IMR-90 (cell line): ENCODE measurements at regions not wholly inside any gene's neighbourhood (a gene's known extent, or its start where the extent isn't known, plus 50 kb on each side); places are given as distances from the start of the nearest gene placed in this dataset.

Experiments used
- ATAC-seq: fragments of 200-7000 bp; cut with Tn5 transposase; 2 replicates; pipeline ENCODE4 v1.9.1; 2020; ENCODE audit warnings: low read depth, mild to moderate bottlenecking, moderate library complexity
- BruUV-seq: library from RNA; stranded (reverse); fragments of 400-500 nt; replicated peaks from 2 replicates; lab custom pipeline; 2021; lab: Mats Ljungman, UMichigan
- CTCF ChIA-PET: fragments of 300-600 bp; formaldehyde crosslinking; extraction: SDS; loops from one replicate; lab custom pipeline; 2021; ENCODE audit warnings: antibody characterized with exemption; lab: Yijun Ruan, JAX
- POLR2A ChIA-PET: fragments of 300-600 bp; sonication (Branson Sonifier 250); formaldehyde crosslinking; loops from one replicate; lab custom pipeline; 2022; ENCODE audit warnings: antibody characterized with exemption; ENCODE audit not compliant: unreplicated experiment; lab: Charles Lee
- DNase-seq: peaks from one replicate; pipeline ENCODE4 v3.0.0; 2013
- H2AFZ ChIP-seq: replicated peaks from 2 replicates; pipeline ENCODE3; 2013; ENCODE audit warnings: low read length, mild to moderate bottlenecking; ENCODE audit not compliant: poor library complexity
- H2AK5ac ChIP-seq: 2 replicates; pipeline ENCODE4 v1.6.1; 2013; ENCODE audit warnings: low read depth, low read length, inconsistent platforms
- H2AK9ac ChIP-seq: replicated peaks from 2 replicates; pipeline ENCODE3; 2013; ENCODE audit warnings: mild to moderate bottlenecking, low read depth, low read length, moderate library complexity; ENCODE audit not compliant: poor library complexity
- H2BK120ac ChIP-seq: 2 replicates; pipeline ENCODE4 v1.6.1; 2013; ENCODE audit warnings: low read depth, low read length, inconsistent platforms
- H2BK15ac ChIP-seq: 3 replicates; pipeline ENCODE4 v1.6.1; 2013; ENCODE audit warnings: low read depth, low read length, inconsistent platforms
- H2BK20ac ChIP-seq: 2 replicates; pipeline ENCODE4 v1.6.1; 2013; ENCODE audit warnings: low read depth, mild to moderate bottlenecking, inconsistent platforms, low read length, moderate library complexity
- H2BK5ac ChIP-seq: 2 replicates; pipeline ENCODE4 v1.6.1; 2013; ENCODE audit warnings: mild to moderate bottlenecking, low read depth, low read length, inconsistent platforms; ENCODE audit not compliant: poor library complexity, severe bottlenecking
- H3K14ac ChIP-seq: replicated peaks from 2 replicates; pipeline ENCODE4 v1.6.1; 2013; ENCODE audit warnings: low read depth, low read length, inconsistent platforms
- H3K18ac ChIP-seq: 2 replicates; pipeline ENCODE4 v1.6.1; 2013; ENCODE audit warnings: low read depth, low read length, control low read depth
- H3K23ac ChIP-seq: 2 replicates; pipeline ENCODE4 v1.6.1; 2013; ENCODE audit warnings: low read depth, low read length, inconsistent platforms
- H3K27ac ChIP-seq: 2 replicates; pipeline ENCODE4 v1.5.1; 2013; ENCODE audit warnings: mild to moderate bottlenecking, control low read depth, low read length; ENCODE audit not compliant: insufficient read depth
- H3K27me3 ChIP-seq: 2 replicates; pipeline ENCODE4 v1.6.1; 2013; ENCODE audit warnings: low read length; ENCODE audit not compliant: control insufficient read depth, insufficient read depth
- H3K36me3 ChIP-seq: 2 replicates; pipeline ENCODE4 v1.6.1; 2013; ENCODE audit warnings: low read length, mixed read lengths; ENCODE audit not compliant: control insufficient read depth, insufficient read depth
- H3K4ac ChIP-seq: 2 replicates; pipeline ENCODE4 v1.6.1; 2013; ENCODE audit warnings: low read depth, low read length, inconsistent platforms
- H3K4me1 ChIP-seq: 2 replicates; pipeline ENCODE4 v1.6.1; 2013; ENCODE audit warnings: low read length, mixed read lengths; ENCODE audit not compliant: control insufficient read depth, insufficient read depth
- H3K4me2 ChIP-seq: 2 replicates; pipeline ENCODE4 v1.6.1; 2013; ENCODE audit warnings: low read depth, mild to moderate bottlenecking, control low read depth, low read length, moderate library complexity
- H3K4me3 ChIP-seq: 2 replicates; pipeline ENCODE4 v1.5.1; 2013; ENCODE audit warnings: low read depth, mild to moderate bottlenecking, control low read depth, low read length, moderate library complexity; ENCODE audit not compliant: insufficient read depth
- H3K56ac ChIP-seq: 2 replicates; pipeline ENCODE4 v1.6.1; 2013; ENCODE audit warnings: low read length, inconsistent platforms; ENCODE audit not compliant: insufficient read depth; ENCODE audit errors: extremely low read depth
- H3K79me1 ChIP-seq, 2 experiments: 2 replicates each; pipeline ENCODE4 v1.6.1; 2013; ENCODE audit warnings: low read length in 2 of 2, inconsistent platforms in 1 of 2, low read depth in 1 of 2
- H3K9ac ChIP-seq: 2 replicates; pipeline ENCODE4 v1.6.1; 2013; ENCODE audit warnings: low read depth, low read length, control low read depth
- H3K9me1 ChIP-seq: 2 replicates; pipeline ENCODE4 v1.6.1; 2013; ENCODE audit warnings: low read length, inconsistent platforms; ENCODE audit not compliant: insufficient read depth
- H3K9me3 ChIP-seq: 2 replicates; pipeline ENCODE4 v1.6.1; 2013; ENCODE audit warnings: low read length; ENCODE audit not compliant: control insufficient read depth, insufficient read depth
- H4K20me1 ChIP-seq: 2 replicates; pipeline ENCODE4 v1.6.1; 2013; ENCODE audit warnings: low read length, inconsistent platforms; ENCODE audit not compliant: insufficient read depth
- H4K5ac ChIP-seq: 2 replicates; pipeline ENCODE4 v1.6.1; 2013; ENCODE audit warnings: mild to moderate bottlenecking, low read depth, low read length, control low read depth
- H4K8ac ChIP-seq, 2 experiments: 2 replicates each; pipeline ENCODE4 v1.6.1; 2013; ENCODE audit warnings: low read depth in 2 of 2, low read length in 2 of 2, control low read depth in 1 of 2, inconsistent platforms in 1 of 2
- H4K91ac ChIP-seq: 2 replicates; pipeline ENCODE4 v1.6.1; 2013; ENCODE audit warnings: low read depth, low read length, inconsistent platforms; ENCODE audit not compliant: insufficient read depth
- BHLHE40 ChIP-seq: fragments of 150-350 bp; IDR thresholded peaks from 2 replicates; pipeline ENCODE4 v1.6.1; 2016; ENCODE audit warnings: mild to moderate bottlenecking, low read depth, low read length
- CEBPB ChIP-seq: IDR thresholded peaks from 2 replicates; pipeline ENCODE4 v1.6.1; 2012; ENCODE audit warnings: low read depth, low read length, improper control_type of control experiment
- CHD1 ChIP-seq: IDR thresholded peaks from 2 replicates; pipeline ENCODE4 v1.6.1; 2012; ENCODE audit warnings: low read depth, low read length, improper control_type of control experiment
- CTCF ChIP-seq: conservative IDR thresholded peaks from 2 replicates; pipeline ENCODE4 v1.5.1; 2012; ENCODE audit warnings: mild to moderate bottlenecking, low read depth, low read length, improper control_type of control experiment
- ELK1 ChIP-seq: fragments of 150-350 bp; IDR thresholded peaks from 2 replicates; pipeline ENCODE4 v1.6.1; 2016; ENCODE audit warnings: low read depth, mild to moderate bottlenecking, low read length, moderate library complexity, borderline replicate concordance
- FOS ChIP-seq: fragments of 150-350 bp; IDR thresholded peaks from 2 replicates; pipeline ENCODE4 v1.6.1; 2016; ENCODE audit warnings: low read depth, low read length
- MAFK ChIP-seq: IDR thresholded peaks from 2 replicates; pipeline ENCODE4 v1.6.1; 2012; ENCODE audit warnings: low read depth, low read length, improper control_type of control experiment
- MAZ ChIP-seq: IDR thresholded peaks from 2 replicates; pipeline ENCODE4 v1.6.1; 2012; ENCODE audit warnings: low read depth, mild to moderate bottlenecking, low read length, improper control_type of control experiment, moderate library complexity, borderline replicate concordance
- MXI1 ChIP-seq: IDR thresholded peaks from 2 replicates; pipeline ENCODE4 v1.6.1; 2012; ENCODE audit warnings: low read depth, mild to moderate bottlenecking, low read length, moderate library complexity, borderline replicate concordance
- NFE2L2 ChIP-seq: fragments of 150-350 bp; IDR thresholded peaks from 2 replicates; pipeline ENCODE4 v1.6.1; 2016; ENCODE audit warnings: low read depth, mild to moderate bottlenecking, low read length
- POLR2A ChIP-seq: IDR thresholded peaks from 2 replicates; pipeline ENCODE4 v1.6.1; 2012; ENCODE audit warnings: mild to moderate bottlenecking, low read depth, low read length
- RCOR1 ChIP-seq: IDR thresholded peaks from 2 replicates; pipeline ENCODE4 v1.6.1; 2012; ENCODE audit warnings: mild to moderate bottlenecking, low read length, improper control_type of control experiment; ENCODE audit not compliant: insufficient replicate concordance
- RFX5 ChIP-seq: IDR thresholded peaks from 2 replicates; pipeline ENCODE4 v1.8.0; 2012; ENCODE audit warnings: low read depth, mild to moderate bottlenecking, low read length, moderate library complexity
- SMC3 ChIP-seq: fragments of 150-350 bp; IDR thresholded peaks from 2 replicates; pipeline ENCODE4 v1.6.1; 2016; ENCODE audit warnings: low read depth, mild to moderate bottlenecking, antibody characterized with exemption, low read length, moderate library complexity
- WGBS, 2 experiments: methylation state at CpG; one replicate each; pipeline versions ENCODE4 v1.1.5 to v1.1.7; 2013; ENCODE audit warnings: missing lambda C conversion rate in 2 of 2; ENCODE audit not compliant: insufficient read length in 1 of 2; ENCODE audit errors: extremely low coverage in 2 of 2; 5-methylcytosine and 5-hydroxymethylcytosine counted together
- dilution Hi-C: fragments of 300-500 bp; cut with HindIII; formaldehyde crosslinking; loops from one replicate; pipeline ENCODE4 v1.14.3; 2018; ENCODE audit warnings: low sequenced_read_pairs; ENCODE audit not compliant: unreplicated experiment
- in situ Hi-C: fragments of 300-500 bp; cut with MboI; formaldehyde crosslinking; loops from 3 replicates; pipeline ENCODE4 v1.14.3; 2019; ENCODE audit warnings: low sequenced_read_pairs, inconsistent platforms, mixed read lengths
- intact Hi-C: fragments of 100-400 bp; cut with micrococcal nuclease; formaldehyde crosslinking; loops from 2 replicates; pipeline ENCODE4 v1.10.0; 2022
- TF ChIP-seq, protein P1 (sequence below): fragments of 150-350 bp; IDR thresholded peaks from 2 replicates; pipeline ENCODE4 v1.6.1; 2017; ENCODE audit warnings: mild to moderate bottlenecking, antibody characterized with exemption, low read length, low read depth

GRCh38 chr21:35617491-35617890, 442.8 kb downstream of the SETD4 start:
- Histone ChIP-seq H2BK120ac (no peak overlapping the region), H3K27me3 (no peaks in the 10 kb centered on the region), H2BK20ac (no peak overlapping the region), H4K91ac (no peak overlapping the region), H3K79me1 (no peaks in the 10 kb centered on the region), H3K27ac (no peak overlapping the region), H3K4me2 (no peak overlapping the region), H2BK5ac (no peak overlapping the region), H3K9me1 (peaks cover 9% of the 10 kb centered on the region), H3K18ac (no peak overlapping the region), H2AK9ac (no peak overlapping the region), H3K4ac (no peak overlapping the region), H3K4me1 (peaks cover 5% of the 10 kb centered on the region), H2AFZ (no peak overlapping the region), H4K5ac (no peak overlapping the region), H3K14ac (no peak overlapping the region), H3K56ac (no peak overlapping the region), H4K20me1 (no peaks in the 10 kb centered on the region), H4K8ac (no peak overlapping the region), H3K23ac (no peak overlapping the region), H3K9ac (no peak overlapping the region), H2BK15ac (no peak overlapping the region), H2AK5ac (no peak overlapping the region), H3K36me3 (no peaks in the 10 kb centered on the region), H3K9me3 (no peaks in the 10 kb centered on the region), H3K4me3 (no peak overlapping the region)
- BruUV-seq = no TSS peak
- intact Hi-C loops (loop anchor here (10.0 kb wide), 3 partner anchors 203 to 573 kb away; partner anchors contain the start of gene RUNX1), dilution Hi-C loops (no loop called here), in situ Hi-C loops (no loop called here)
- TF ChIP-seq RCOR1 = no peak
- TF ChIP-seq MAFK = no peak
- TF ChIP-seq CHD1 = no peak
- TF ChIP-seq POLR2A = no peak
- TF ChIP-seq FOS = no peak
- TF ChIP-seq, protein P1, sequence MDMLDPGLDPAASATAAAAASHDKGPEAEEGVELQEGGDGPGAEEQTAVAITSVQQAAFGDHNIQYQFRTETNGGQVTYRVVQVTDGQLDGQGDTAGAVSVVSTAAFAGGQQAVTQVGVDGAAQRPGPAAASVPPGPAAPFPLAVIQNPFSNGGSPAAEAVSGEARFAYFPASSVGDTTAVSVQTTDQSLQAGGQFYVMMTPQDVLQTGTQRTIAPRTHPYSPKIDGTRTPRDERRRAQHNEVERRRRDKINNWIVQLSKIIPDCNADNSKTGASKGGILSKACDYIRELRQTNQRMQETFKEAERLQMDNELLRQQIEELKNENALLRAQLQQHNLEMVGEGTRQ = no peak
- no peak for TF ChIP-seq ELK1
- no peak for TF ChIP-seq MAZ
- no peak for TF ChIP-seq CEBPB
- TF ChIP-seq SMC3 = no peak
- no peak for TF ChIP-seq CTCF
- no peak for TF ChIP-seq NFE2L2
- TF ChIP-seq BHLHE40 = no peak
- no peak for TF ChIP-seq MXI1
- TF ChIP-seq RFX5 = no peak
- ChIA-PET CTCF (no interaction called here), POLR2A (no interaction called here)
- ATAC-seq = no peak
- no peak for DNase-seq
- no CpG with 5 or more reads among the region's 3 CpGs for WGBS, 2 experiments
